HEK293T (cell line): ENCODE measurements at regions not wholly inside any gene's neighbourhood (a gene's known extent, or its start where the extent isn't known, plus 50 kb on each side); places are given as distances from the start of the nearest gene placed in this dataset.

Experiments used
- CTCF ChIA-PET: fragments of 350-600 bp; formaldehyde crosslinking; extraction: SDS; loops from one replicate; lab custom pipeline; 2021; ENCODE audit warnings: antibody characterized with exemption, inconsistent platforms; lab: Yijun Ruan, JAX
- POLR2A ChIA-PET: fragments of 350-600 bp; formaldehyde crosslinking; extraction: SDS; loops from one replicate; lab custom pipeline; 2020; ENCODE audit warnings: antibody characterized with exemption, inconsistent platforms; lab: Yijun Ruan, JAX
- DNase-seq: peaks from one replicate; pipeline ENCODE4 v3.0.0; 2012; ENCODE audit warnings: mixed read lengths; ENCODE audit errors: extremely low spot score
- ARNT ChIP-seq: fragments of 450-650 bp; IDR thresholded peaks from 2 replicates; pipeline ENCODE4 v1.6.1; 2017; ENCODE audit warnings: mild to moderate bottlenecking
- BHLHE40 ChIP-seq: fragments of 450-650 bp; IDR thresholded peaks from 2 replicates; pipeline ENCODE4 v1.6.1; 2016; ENCODE audit warnings: mild to moderate bottlenecking, moderate library complexity, borderline replicate concordance
- CTBP1 ChIP-seq: fragments of 450-650 bp; IDR thresholded peaks from 2 replicates; pipeline ENCODE4 v1.6.1; 2016; ENCODE audit warnings: borderline replicate concordance
- ELF4 ChIP-seq: fragments of 450-650 bp; IDR thresholded peaks from 2 replicates; pipeline ENCODE4 v1.6.1; 2017; ENCODE audit warnings: antibody characterized with exemption
- FOXA1 ChIP-seq: fragments of 450-650 bp; IDR thresholded peaks from 2 replicates; pipeline ENCODE4 v1.6.1; 2016; ENCODE audit warnings: mild to moderate bottlenecking
- FOXK2 ChIP-seq: fragments of 450-650 bp; IDR thresholded peaks from 2 replicates; pipeline ENCODE4 v1.6.1; 2016; ENCODE audit warnings: mild to moderate bottlenecking
- FOXM1 ChIP-seq: fragments of 450-650 bp; IDR thresholded peaks from 2 replicates; pipeline ENCODE4 v1.6.1; 2017; ENCODE audit warnings: mild to moderate bottlenecking, borderline replicate concordance
- HDGF ChIP-seq: fragments of 450-650 bp; IDR thresholded peaks from 2 replicates; pipeline ENCODE4 v1.6.1; 2017; ENCODE audit warnings: antibody characterized with exemption, borderline replicate concordance
- L3MBTL2 ChIP-seq: fragments of 450-650 bp; conservative IDR thresholded peaks from 2 replicates; pipeline ENCODE4 v1.6.1; 2016; ENCODE audit warnings: mild to moderate bottlenecking
- LEF1 ChIP-seq: fragments of 450-650 bp; IDR thresholded peaks from 2 replicates; pipeline ENCODE4 v1.6.1; 2017; ENCODE audit warnings: mild to moderate bottlenecking, borderline replicate concordance
- NFRKB ChIP-seq: fragments of 450-650 bp; IDR thresholded peaks from 2 replicates; pipeline ENCODE4 v1.6.1; 2016; ENCODE audit warnings: mild to moderate bottlenecking, moderate library complexity
- PKNOX1 ChIP-seq: fragments of 450-650 bp; IDR thresholded peaks from 2 replicates; pipeline ENCODE4 v1.6.1; 2016
- SP1 ChIP-seq: fragments of 450-650 bp; IDR thresholded peaks from 2 replicates; pipeline ENCODE4 v1.6.1; 2017
- SUZ12 ChIP-seq: fragments of 450-650 bp; IDR thresholded peaks from 2 replicates; pipeline ENCODE4 v1.6.1; 2016; ENCODE audit warnings: mild to moderate bottlenecking
- TARDBP ChIP-seq: fragments of 450-650 bp; IDR thresholded peaks from 2 replicates; pipeline ENCODE4 v1.6.1; 2016
- ZNF384 ChIP-seq: fragments of 450-650 bp; IDR thresholded peaks from 2 replicates; pipeline ENCODE4 v1.6.1; 2016

- CTCF ChIA-PET = interaction anchor here (0.6 kb wide), 1 partner anchor 368 kb away, joined by 6 read pairs; no protein-coding TSS in a partner anchor
Observed at GRCh38 chr5:28046596-28046995, 1008.2 kb upstream of the CDH9 start.

GRCh38 chr5:28027851-28028250, 989.5 kb upstream of the CDH9 start:
- ChIA-PET CTCF (interaction anchor here (0.6 kb wide), 1 partner anchor 377 kb away, joined by 4 read pairs; no protein-coding TSS in a partner anchor), POLR2A (no interaction called here)
- TF ChIP-seq ZNF384 = no peak
- TF ChIP-seq NFRKB = no peak
- TF ChIP-seq SUZ12 = no peak
- TF ChIP-seq ELF4 = no peak
- no peak for TF ChIP-seq L3MBTL2
- TF ChIP-seq TARDBP = no peak
- TF ChIP-seq CTBP1 = no peak
- no peak for TF ChIP-seq HDGF
- TF ChIP-seq LEF1 = no peak
- no peak for TF ChIP-seq ARNT
- TF ChIP-seq FOXK2 = no peak
- TF ChIP-seq SP1 = no peak
- no peak for TF ChIP-seq FOXA1
- no peak for TF ChIP-seq PKNOX1
- TF ChIP-seq FOXM1 = no peak
- no peak for DNase-seq

More at GRCh38 chr5:28046596-28046995, 1008.2 kb upstream of the CDH9 start:
- no peak for DNase-seq
- TF ChIP-seq TARDBP = no peak
- no peak for TF ChIP-seq FOXA1
- TF ChIP-seq NFRKB = no peak
- no peak for TF ChIP-seq SP1
- no peak for TF ChIP-seq HDGF
- TF ChIP-seq L3MBTL2 = no peak
- no peak for TF ChIP-seq ZNF384
- TF ChIP-seq FOXM1 = no peak
- TF ChIP-seq ARNT = no peak
- no peak for TF ChIP-seq CTBP1
- no peak for TF ChIP-seq PKNOX1
- TF ChIP-seq LEF1 = no peak
- no peak for TF ChIP-seq SUZ12
- TF ChIP-seq ELF4 = no peak
- no peak for TF ChIP-seq BHLHE40
- no peak for TF ChIP-seq FOXK2
- POLR2A ChIA-PET = no interaction called here

- ChIA-PET POLR2A (no interaction called here), CTCF (no interaction called here)
- TF ChIP-seq NFRKB (no peak), PKNOX1 (no peak), ARNT (no peak), BHLHE40 (no peak), FOXK2 (no peak), CTBP1 (no peak), SUZ12 (no peak)
- DNase-seq = no peak
Observed at GRCh38 chr5:28017178-28017577, 978.8 kb upstream of the CDH9 start.

GRCh38 chr5:28014779-28015178, 976.4 kb upstream of the CDH9 start:
- TF ChIP-seq BHLHE40 (no peak), SUZ12 (no peak), FOXM1 (no peak), L3MBTL2 (no peak), ELF4 (no peak), LEF1 (no peak), CTBP1 (no peak), ZNF384 (no peak), PKNOX1 (no peak), FOXK2 (no peak), TARDBP (no peak), SP1 (no peak), NFRKB (no peak), HDGF (no peak)
- CTCF ChIA-PET = no interaction called here
- POLR2A ChIA-PET = no interaction called here
- DNase-seq = peak; percentile 7

GRCh38 chr5:28012538-28012937, 974.2 kb upstream of the CDH9 start:
- POLR2A ChIA-PET = no interaction called here
- peak; percentile 48 for DNase-seq
- CTCF ChIA-PET = interaction anchor here (0.7 kb wide), 1 partner anchor 1069 kb away, joined by 3 read pairs; no protein-coding TSS in a partner anchor
- TF ChIP-seq L3MBTL2 (peak; percentile 44; the same call in 1 of the 2 replicates), LEF1 (no peak)

GRCh38 chr5:28009576-28009975, 971.2 kb upstream of the CDH9 start:
- DNase-seq = no peak
- CTCF ChIA-PET = no interaction called here
- POLR2A ChIA-PET = no interaction called here
- TF ChIP-seq SP1 (no peak), L3MBTL2 (no peak), ARNT (no peak), PKNOX1 (no peak), FOXM1 (no peak), NFRKB (no peak), SUZ12 (no peak), ZNF384 (no peak), HDGF (no peak), FOXA1 (no peak), TARDBP (no peak), BHLHE40 (no peak), CTBP1 (no peak), ELF4 (no peak), FOXK2 (no peak), LEF1 (no peak)
